SK-N-SH treated with all-trans-retinoic acid at 6 μM for 48 hours (cell line): ENCODE measurements at regions not wholly inside any gene's neighbourhood (a gene's known extent, or its start where the extent isn't known, plus 50 kb on each side); places are given as distances from the start of the nearest gene placed in this dataset.

Source experiments
- CSDC2 ChIP-seq: fragments of 250-450 bp; sonication (Bioruptor Pico); IDR thresholded peaks from 2 replicates; pipeline ENCODE4 v1.5.0; 2020; ENCODE audit warnings: mild to moderate bottlenecking, moderate library complexity
- CSRNP3 ChIP-seq: fragments of 250-450 bp; sonication (Bioruptor Pico); IDR thresholded peaks from 2 replicates; pipeline ENCODE4 v1.5.1; 2021; ENCODE audit warnings: mild to moderate bottlenecking, moderate library complexity
- GLIS3 ChIP-seq: fragments of 250-450 bp; sonication (Bioruptor Pico); IDR thresholded peaks from 2 replicates; pipeline ENCODE4 v1.5.0; 2020; ENCODE audit warnings: mild to moderate bottlenecking, moderate library complexity
- ISL1 ChIP-seq: fragments of 250-450 bp; sonication (Bioruptor Pico); IDR thresholded peaks from 2 replicates; pipeline ENCODE4 v2.1.2; 2022; ENCODE audit warnings: mild to moderate bottlenecking, moderate library complexity
- OSR1 ChIP-seq: fragments of 250-450 bp; sonication (Bioruptor Pico); IDR thresholded peaks from 2 replicates; pipeline ENCODE4 v1.8.0; 2022; ENCODE audit warnings: moderate library complexity, mild to moderate bottlenecking, inconsistent platforms
- TCF4 ChIP-seq: fragments of 250-450 bp; sonication (Bioruptor Pico); IDR thresholded peaks from 2 replicates; pipeline ENCODE4 v1.8.0; 2021; ENCODE audit warnings: mild to moderate bottlenecking, moderate library complexity, borderline replicate concordance
- ZFP3 ChIP-seq: fragments of 250-450 bp; sonication (Bioruptor Pico); IDR thresholded peaks from 2 replicates; pipeline ENCODE4 v1.5.0; 2020; ENCODE audit warnings: mild to moderate bottlenecking, moderate library complexity
- ZFP30 ChIP-seq: fragments of 450-650 bp; formaldehyde crosslinking; IDR thresholded peaks from 2 replicates; pipeline ENCODE4 v1.5.0; 2022; ENCODE audit warnings: mild to moderate bottlenecking, moderate library complexity
- ZNF565 ChIP-seq: fragments of 450-650 bp; formaldehyde crosslinking; conservative IDR thresholded peaks from 2 replicates; pipeline ENCODE4 v1.5.0; 2020; ENCODE audit warnings: low read depth, mild to moderate bottlenecking, moderate library complexity
- TF ChIP-seq, protein P1 (sequence below): fragments of 250-450 bp; sonication (Bioruptor Pico); IDR thresholded peaks from 2 replicates; pipeline ENCODE4 v1.5.1; 2020; ENCODE audit warnings: low read depth, mild to moderate bottlenecking, moderate library complexity

GRCh38 chr9:3708751-3709150, 182.9 kb upstream of the RFX3 start:
- TF ChIP-seq GLIS3 (no peak), ZFP30 (CRISPR knock-in tag) (no peak), CSDC2 (no peak), ISL1 (CRISPR knock-in tag) (no peak), TCF4 (CRISPR knock-in tag) (no peak), ZNF565 (CRISPR knock-in tag) (no peak), CSRNP3 (no peak), ZFP3 (no peak), OSR1 (no peak)
- TF ChIP-seq, protein P1, sequence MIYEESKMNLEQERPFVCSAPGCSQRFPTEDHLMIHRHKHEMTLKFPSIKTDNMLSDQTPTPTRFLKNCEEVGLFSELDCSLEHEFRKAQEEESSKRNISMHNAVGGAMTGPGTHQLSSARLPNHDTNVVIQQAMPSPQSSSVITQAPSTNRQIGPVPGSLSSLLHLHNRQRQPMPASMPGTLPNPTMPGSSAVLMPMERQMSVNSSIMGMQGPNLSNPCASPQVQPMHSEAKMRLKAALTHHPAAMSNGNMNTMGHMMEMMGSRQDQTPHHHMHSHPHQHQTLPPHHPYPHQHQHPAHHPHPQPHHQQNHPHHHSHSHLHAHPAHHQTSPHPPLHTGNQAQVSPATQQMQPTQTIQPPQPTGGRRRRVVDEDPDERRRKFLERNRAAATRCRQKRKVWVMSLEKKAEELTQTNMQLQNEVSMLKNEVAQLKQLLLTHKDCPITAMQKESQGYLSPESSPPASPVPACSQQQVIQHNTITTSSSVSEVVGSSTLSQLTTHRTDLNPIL (CRISPR knock-in tag) = no peak
